ENCODE measurements at regions not wholly inside any gene's neighbourhood (a gene's known extent, or its start where the extent isn't known, plus 50 kb on each side); places are given as distances from the start of the nearest gene placed in this dataset.
A peak's percentile ranks its signal among the peaks of the same experiment; 100 is the strongest.

DNA sequence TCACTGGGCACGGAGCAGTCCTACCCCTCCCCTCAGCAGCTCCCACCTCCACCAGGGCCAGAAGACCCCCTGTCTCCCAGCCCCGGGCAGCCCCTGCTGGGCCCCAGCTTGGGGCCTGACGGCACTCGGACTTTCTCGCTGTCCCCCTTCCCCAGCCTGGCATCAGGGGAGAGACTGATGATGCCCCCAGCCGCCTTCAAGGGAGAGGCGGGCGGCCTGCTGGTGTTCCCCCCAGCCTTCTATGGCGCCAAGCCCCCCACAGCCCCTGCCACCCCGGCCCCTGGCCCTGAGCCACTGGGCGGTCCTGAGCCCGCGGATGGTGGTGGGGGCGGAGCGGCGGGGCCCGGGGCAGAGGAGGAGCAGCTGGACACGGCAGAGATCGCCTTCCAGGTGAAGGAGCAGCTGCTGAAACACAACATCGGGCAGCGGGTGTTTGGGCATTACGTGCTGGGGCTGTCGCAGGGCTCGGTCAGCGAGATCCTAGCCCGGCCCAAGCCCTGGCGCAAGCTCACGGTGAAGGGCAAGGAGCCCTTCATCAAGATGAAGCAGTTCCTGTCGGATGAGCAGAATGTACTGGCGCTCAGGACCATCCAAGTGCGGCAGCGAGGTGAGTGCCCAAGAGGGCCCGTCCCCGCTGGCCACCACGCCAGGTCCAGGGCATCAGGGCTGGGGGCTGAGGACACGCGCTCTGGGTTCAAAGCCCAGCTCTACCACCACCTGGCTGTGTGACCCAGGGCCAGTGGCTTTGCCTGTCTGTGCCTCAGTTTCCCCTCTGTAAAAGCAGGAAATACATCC, 58.6 kb downstream of the PHETA1 start:
- Histone ChIP-seq H3K27ac (ENCODE audit: low read length) (no peak overlapping the region), H3K79me2 (ENCODE audit: low read length) (no peaks in the 10 kb centered on the region), H4K20me1 (ENCODE audit: insufficient read depth, low read length) (no peaks in the 10 kb centered on the region), H3K9me3 (ENCODE audit: insufficient read depth, low read length) (peaks cover 6% of the 10 kb centered on the region; the same call in 1 of the 2 replicates), H3K4me1 (ENCODE audit: low read length) (peaks cover 10% of the 10 kb centered on the region; the same call in 1 of the 2 replicates), H3K36me3 (replicated peaks; ENCODE audit: low read depth, low read length) (peaks cover 3% of the 10 kb centered on the region), H3K4me3 (ENCODE audit: low read length) (no peak overlapping the region), H2AFZ (ENCODE audit: low read depth, low read length) (no peak overlapping the region; the same call in 1 of the 2 replicates), H3K27me3 (ENCODE audit: low read depth, low read length) (no peaks in the 10 kb centered on the region), H3K9ac (ENCODE audit: low read length) (no peak overlapping the region), H3K4me2 (ENCODE audit: low read length) (no peak overlapping the region)
- TF ChIP-seq EZH2phosphoT487 (IDR thresholded peaks at IDR 0.05; ENCODE audit: low read depth) (no peak), CTCF (IDR thresholded peaks at IDR 0.05; ENCODE audit: low read depth, low read length) (no peak)

DNA sequence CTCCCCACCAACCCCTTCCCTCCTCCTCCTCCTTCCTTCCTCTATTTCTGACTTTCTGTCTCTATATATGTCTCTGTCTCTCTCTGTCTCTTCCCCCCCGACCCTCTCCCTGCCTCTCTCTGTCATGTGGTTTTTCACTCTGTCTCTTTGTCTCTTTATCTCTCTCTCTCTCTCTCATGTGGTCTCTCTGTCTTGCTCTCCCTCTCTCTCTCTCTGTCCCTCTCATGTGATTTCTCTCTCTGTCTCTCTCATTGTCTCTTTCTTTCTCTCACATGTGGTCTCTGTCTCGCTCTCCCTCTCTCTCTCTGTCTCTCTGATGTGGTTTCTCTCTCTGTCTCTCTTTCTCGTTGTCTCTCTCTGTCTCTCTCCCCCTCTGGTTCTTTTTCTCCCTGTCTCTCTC, 59.3 kb downstream of the PHETA1 start:
- no peak overlapping the region for H3K4me3 ChIP-seq (ENCODE audit: low read length)
- H3K27ac ChIP-seq (ENCODE audit: low read length): no peak overlapping the region
- peak overlapping the region; percentile 7; the same call in 1 of the 2 replicates for H3K4me2 ChIP-seq (ENCODE audit: low read length)
- no peaks in the 10 kb centered on the region for H3K79me2 ChIP-seq (ENCODE audit: low read length)
- H3K9me3 ChIP-seq (ENCODE audit: insufficient read depth, low read length): peaks cover 13% of the 10 kb centered on the region; the same call in 1 of the 2 replicates
- H3K9ac ChIP-seq (ENCODE audit: low read length): no peak overlapping the region
- no peak overlapping the region; the same call in 1 of the 2 replicates for H2AFZ ChIP-seq (ENCODE audit: low read depth, low read length)
- no peak for TF ChIP-seq CTCF (IDR thresholded peaks at IDR 0.05; ENCODE audit: low read depth, low read length)
- TF ChIP-seq EZH2phosphoT487 (IDR thresholded peaks at IDR 0.05; ENCODE audit: low read depth): no peak
- peaks cover 3% of the 10 kb centered on the region for H3K36me3 ChIP-seq (replicated peaks; ENCODE audit: low read depth, low read length)
- H3K27me3 ChIP-seq (ENCODE audit: low read depth, low read length): no peaks in the 10 kb centered on the region
- peaks cover 17% of the 10 kb centered on the region; the same call in 1 of the 2 replicates for H3K4me1 ChIP-seq (ENCODE audit: low read length)
- H4K20me1 ChIP-seq (ENCODE audit: insufficient read depth, low read length): no peaks in the 10 kb centered on the region

DNA sequence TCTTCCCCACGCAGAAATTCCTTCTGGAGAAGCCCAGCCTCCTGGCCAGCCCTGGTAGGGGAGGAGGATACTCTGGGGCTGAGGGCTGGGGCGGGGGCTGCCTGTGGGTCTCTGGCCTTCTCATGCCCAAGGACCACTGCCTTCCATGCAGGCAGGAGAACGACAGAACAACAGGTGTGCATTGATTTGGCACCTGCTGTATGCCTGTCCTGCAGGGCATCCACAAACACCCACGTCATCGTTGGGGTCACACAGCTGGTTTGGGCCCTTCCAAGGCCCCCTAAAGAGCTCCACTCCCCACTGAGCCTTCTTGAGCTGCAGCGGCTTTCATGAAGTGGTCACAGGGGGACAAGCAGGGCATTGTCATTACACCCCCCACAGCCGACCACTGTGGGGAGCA, 60.4 kb downstream of the PHETA1 start:
- Histone ChIP-seq H3K79me2 (ENCODE audit: low read length) (no peaks in the 10 kb centered on the region), H3K27ac (ENCODE audit: low read length) (no peak overlapping the region), H3K4me2 (ENCODE audit: low read length) (no peak overlapping the region), H3K36me3 (replicated peaks; ENCODE audit: low read depth, low read length) (peaks cover 3% of the 10 kb centered on the region), H3K9ac (ENCODE audit: low read length) (no peak overlapping the region), H2AFZ (ENCODE audit: low read depth, low read length) (no peak overlapping the region), H3K27me3 (ENCODE audit: low read depth, low read length) (no peaks in the 10 kb centered on the region), H4K20me1 (ENCODE audit: insufficient read depth, low read length) (no peaks in the 10 kb centered on the region), H3K4me1 (ENCODE audit: low read length) (peaks cover 24% of the 10 kb centered on the region; the same call in 1 of the 2 replicates), H3K4me3 (ENCODE audit: low read length) (no peak overlapping the region), H3K9me3 (ENCODE audit: insufficient read depth, low read length) (peaks cover 24% of the 10 kb centered on the region)
- TF ChIP-seq CTCF (IDR thresholded peaks at IDR 0.05; ENCODE audit: low read depth, low read length): no peak
- no peak for TF ChIP-seq EZH2phosphoT487 (IDR thresholded peaks at IDR 0.05; ENCODE audit: low read depth)

GRCh38 chr12:111304642-111305071, 64.2 kb downstream of the PHETA1 start:
- Histone ChIP-seq H4K20me1 (ENCODE audit: insufficient read depth, low read length) (no peaks in the 10 kb centered on the region), H3K9ac (ENCODE audit: low read length) (no peak overlapping the region), H3K79me2 (ENCODE audit: low read length) (no peaks in the 10 kb centered on the region), H3K9me3 (ENCODE audit: insufficient read depth, low read length) (peaks cover 24% of the 10 kb centered on the region), H3K4me1 (ENCODE audit: low read length) (peaks cover 23% of the 10 kb centered on the region; the same call in 1 of the 2 replicates), H3K27ac (ENCODE audit: low read length) (peak overlapping the region; percentile 58; the same call in 1 of the 2 replicates), H3K4me3 (ENCODE audit: low read length) (no peak overlapping the region), H3K36me3 (replicated peaks; ENCODE audit: low read depth, low read length) (peaks cover 3% of the 10 kb centered on the region), H3K27me3 (ENCODE audit: low read depth, low read length) (0 out of 2 replicates have a peak, but pooled peaks cover 3% of the 10 kb centered on the region), H2AFZ (ENCODE audit: low read depth, low read length) (no peak overlapping the region; the same call in 1 of the 2 replicates), H3K4me2 (ENCODE audit: low read length) (no peak overlapping the region)
- TF ChIP-seq EZH2phosphoT487 (IDR thresholded peaks at IDR 0.05; ENCODE audit: low read depth) (no peak), CTCF (IDR thresholded peaks at IDR 0.05; ENCODE audit: low read depth, low read length) (peak; percentile 85)

All from OCI-LY3 (cell line).